ENCODE measurements at regions not wholly inside any gene's neighbourhood (a gene's known extent, or its start where the extent isn't known, plus 50 kb on each side); places are given as distances from the start of the nearest gene placed in this dataset.

- H3K4me3 ChIP-seq (ENCODE audit: low read depth, low read length), result no peak overlapping the region
- no peak for TF ChIP-seq CTCF (IDR thresholded peaks at IDR 0.05; ENCODE audit: low read depth, low read length)
Measured at GRCh38 chr3:116833202-116833601, 123.6 kb downstream of the TUSC7 start.

DNA sequence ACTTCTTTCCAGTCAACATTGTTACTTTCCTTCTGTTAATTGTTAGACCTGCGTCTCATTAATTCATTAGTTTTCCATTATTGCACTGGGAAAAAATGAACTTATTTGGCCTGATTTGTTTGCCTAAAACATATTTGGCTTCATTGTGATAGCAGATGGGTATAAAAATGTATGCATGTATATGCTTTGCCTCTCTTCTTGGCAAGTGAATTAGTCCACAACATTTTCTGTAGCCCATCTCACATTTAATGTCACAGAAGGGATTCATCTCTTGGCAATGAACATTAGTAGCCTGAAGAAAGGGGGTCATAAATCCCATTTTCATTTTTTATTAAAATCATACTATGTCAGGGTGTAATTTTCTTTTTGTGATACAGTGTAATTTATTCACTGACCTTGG lies 125.2 kb downstream of the TUSC7 start:
- H3K4me3 ChIP-seq (ENCODE audit: low read depth, low read length), result no peak overlapping the region
- TF ChIP-seq CTCF (IDR thresholded peaks at IDR 0.05; ENCODE audit: low read depth, low read length), result no peak

GRCh38 chr3:116835658-116836057 lies 126.1 kb downstream of the TUSC7 start:
- H3K4me3 ChIP-seq (ENCODE audit: low read depth, low read length), result no peak overlapping the region
- TF ChIP-seq CTCF (IDR thresholded peaks at IDR 0.05; ENCODE audit: low read depth, low read length), result no peak

DNA sequence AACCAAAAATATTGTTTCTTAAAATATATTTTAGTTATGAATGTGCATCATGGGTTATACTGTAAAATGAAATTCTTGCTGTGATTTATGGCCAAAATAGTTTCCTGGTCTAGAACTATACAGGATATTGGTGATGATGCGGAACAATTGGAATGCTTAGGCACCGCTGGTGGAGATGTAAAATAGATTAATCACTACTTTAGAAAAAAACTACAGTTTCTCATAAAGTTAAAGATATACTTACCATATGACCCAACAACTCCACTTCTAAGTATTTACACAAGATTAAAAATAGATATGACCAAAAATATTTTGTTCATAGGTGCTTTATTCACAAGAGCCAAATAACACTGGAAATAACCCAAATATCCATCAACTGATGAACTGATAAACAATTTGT lies 126.7 kb downstream of the TUSC7 start:
- TF ChIP-seq CTCF (IDR thresholded peaks at IDR 0.05; ENCODE audit: low read depth, low read length), result no peak
- no peak overlapping the region for H3K4me3 ChIP-seq (ENCODE audit: low read depth, low read length)

DNA sequence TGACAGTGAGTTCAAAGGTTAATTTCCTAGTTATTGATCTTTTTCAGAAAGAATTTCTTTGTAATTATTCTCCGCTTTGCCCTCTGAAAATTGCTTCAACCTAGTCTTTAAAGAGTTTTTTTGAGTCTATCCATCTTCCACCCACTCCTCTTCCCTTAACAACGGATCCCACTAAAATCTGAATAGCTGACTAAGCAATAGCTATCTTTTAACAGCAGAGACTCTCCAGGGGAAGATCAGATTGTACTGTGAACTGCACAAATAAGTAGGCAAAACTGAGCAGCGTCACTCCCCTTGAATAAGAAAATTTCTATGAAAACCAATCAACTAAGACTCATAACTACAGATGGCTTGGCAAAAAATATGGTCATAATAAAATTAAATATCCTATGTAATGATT lies 127.9 kb downstream of the TUSC7 start:
- no peak for TF ChIP-seq CTCF (IDR thresholded peaks at IDR 0.05; ENCODE audit: low read depth, low read length)
- H3K4me3 ChIP-seq (ENCODE audit: low read depth, low read length), result no peak overlapping the region

- H3K4me3 ChIP-seq (ENCODE audit: low read depth, low read length), result no peak overlapping the region
- TF ChIP-seq CTCF (IDR thresholded peaks at IDR 0.05; ENCODE audit: low read depth, low read length), result no peak
Measured at GRCh38 chr3:116841003-116841735, 131.6 kb downstream of the TUSC7 start.

DNA sequence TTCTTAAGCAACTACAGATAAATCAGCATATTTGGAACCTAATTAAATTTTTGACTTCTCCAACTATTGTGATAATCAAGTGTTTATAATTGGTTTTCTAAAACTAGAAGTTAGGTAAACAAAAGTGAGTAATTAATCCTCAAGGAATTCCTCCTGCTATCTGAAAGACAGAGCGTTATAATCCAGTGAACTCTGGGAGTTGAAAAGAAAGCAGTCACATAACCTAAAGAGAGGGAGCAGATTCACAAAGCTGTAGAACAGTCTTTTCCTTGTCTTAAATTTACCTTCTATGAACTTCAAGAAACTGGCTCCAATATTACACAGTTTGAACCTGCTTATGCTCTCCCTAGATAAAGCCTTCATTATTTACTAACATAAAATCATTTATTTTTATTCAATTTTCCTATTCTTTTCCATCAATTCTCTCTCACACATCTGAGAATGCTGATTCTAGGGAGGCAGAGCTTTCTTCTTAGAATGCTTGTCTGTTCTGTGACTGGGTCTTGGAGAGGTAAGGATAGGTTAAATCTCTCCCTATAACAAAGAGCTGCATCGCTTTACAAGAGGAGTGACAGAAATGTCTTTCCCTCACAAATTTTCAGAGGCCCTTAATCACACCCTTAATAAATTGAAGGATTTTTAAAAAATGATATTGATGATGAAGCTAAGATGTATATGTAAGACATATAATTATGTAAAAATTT lies 132.8 kb downstream of the TUSC7 start:
- no peak for TF ChIP-seq CTCF (IDR thresholded peaks at IDR 0.05; ENCODE audit: low read depth, low read length)
- no peak overlapping the region for H3K4me3 ChIP-seq (ENCODE audit: low read depth, low read length)

Measured in WI38 (cell line).